Activated T-helper 1 cell treated with Interleukin-2 at 50 U/mL for 16 hours (primary cell): ENCODE measurements at regions not wholly inside any gene's neighbourhood (a gene's known extent, or its start where the extent isn't known, plus 50 kb on each side); places are given as distances from the start of the nearest gene placed in this dataset.
"Not testable (repeated sequence)": the region's sequence is repeated elsewhere in the genome, so short reads cannot be mapped to it uniquely, and the experiment has no call there.

Source experiments
- DNase-seq: peaks from one replicate; pipeline ENCODE4 v3.0.0-alpha.2; 2020; ENCODE audit warnings: low read depth

DNA sequence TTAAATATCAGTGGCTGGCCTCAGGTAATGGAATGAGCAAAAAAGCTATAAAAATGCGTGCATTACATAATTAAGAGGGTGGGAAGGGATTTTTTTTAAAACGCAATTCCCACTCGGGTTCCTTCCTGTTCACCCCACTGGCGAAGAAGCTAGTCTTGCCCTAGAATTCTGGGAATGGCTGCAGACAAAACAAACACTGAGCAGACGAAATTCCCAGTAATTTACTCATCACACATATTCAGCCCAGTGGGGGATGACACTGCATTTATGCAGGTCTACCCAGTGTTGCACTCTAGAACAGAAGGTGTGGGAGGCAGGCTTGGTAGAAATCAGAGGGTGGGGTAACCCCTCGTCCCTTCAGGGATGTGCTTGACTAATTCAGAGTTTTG is 2695.0 kb upstream of the DEFB115 start:
- DNase-seq, result no peak

GRCh38 chr20:28562899-28563521 is 2694.5 kb upstream of the DEFB115 start:
- DNase-seq, result not testable (repeated sequence)

GRCh38 chr20:28564024-28564423 is 2693.4 kb upstream of the DEFB115 start:
- DNase-seq, result not testable (repeated sequence)

- DNase-seq, result not testable (repeated sequence)
These were observed 2692.6 kb upstream of the DEFB115 start for GRCh38 chr20:28564688-28565463.

DNA sequence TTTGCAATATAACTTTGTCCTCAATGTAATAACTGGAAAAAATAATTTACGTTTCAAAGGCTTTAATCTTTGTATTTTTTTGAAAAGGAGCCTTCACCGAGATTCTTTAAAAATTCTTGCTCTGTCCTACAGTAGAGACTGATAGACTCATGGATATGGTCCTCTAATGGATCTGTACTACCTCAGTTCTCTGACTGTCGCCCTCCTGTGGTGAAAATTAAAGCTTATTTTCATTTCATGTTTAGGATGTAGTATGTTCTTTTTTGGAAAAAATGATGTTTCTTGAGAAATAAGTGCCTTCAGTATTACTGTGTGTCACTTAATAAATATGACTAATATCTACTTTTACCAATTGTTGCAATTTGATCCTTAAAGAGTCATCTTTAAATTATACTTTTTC is 2681.5 kb upstream of the DEFB115 start:
- DNase-seq, result not testable (repeated sequence)

DNA sequence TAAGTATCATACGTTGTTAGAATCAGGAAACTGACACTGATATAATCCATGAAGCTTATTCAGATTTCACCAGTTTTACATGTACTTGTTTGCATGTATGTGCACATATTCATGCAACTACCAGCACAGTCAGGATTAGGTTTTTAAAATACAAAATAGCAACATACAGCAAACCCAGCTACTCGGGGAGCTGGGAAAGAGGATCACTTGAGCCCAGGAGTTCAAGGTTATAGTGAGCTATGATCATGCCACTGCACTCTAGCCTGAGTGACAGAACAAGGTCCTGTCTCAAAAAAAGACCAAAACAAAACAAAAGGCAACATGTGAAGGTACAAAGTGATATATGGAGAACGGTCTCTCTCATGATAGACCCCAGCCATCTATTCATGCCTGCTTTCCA is 2665.8 kb upstream of the DEFB115 start:
- not testable (repeated sequence) for DNase-seq

GRCh38 chr20:28593383-28593782 is 2664.1 kb upstream of the DEFB115 start:
- not testable (repeated sequence) for DNase-seq

GRCh38 chr20:28594476-28594875 is 2663.0 kb upstream of the DEFB115 start:
- DNase-seq, result not testable (repeated sequence)

DNA sequence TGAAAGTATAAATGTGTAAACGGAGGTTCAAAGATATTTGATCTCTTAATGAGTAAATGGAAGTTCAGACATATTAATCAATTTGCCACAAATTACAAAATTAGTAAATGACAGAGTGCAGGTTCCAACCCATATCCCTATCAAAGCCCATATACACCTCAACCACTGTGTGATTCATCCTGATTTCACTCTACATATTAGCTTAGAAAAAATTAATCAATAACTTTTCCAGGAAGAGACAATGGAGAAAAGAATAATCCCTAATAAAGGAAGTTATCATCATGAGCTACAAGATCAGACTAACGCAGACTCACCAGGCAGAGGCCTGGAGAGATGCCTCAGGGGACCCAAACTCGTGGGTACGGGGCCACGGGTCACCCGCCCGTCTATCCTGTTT is 2655.5 kb upstream of the DEFB115 start:
- not testable (repeated sequence) for DNase-seq

GRCh38 chr20:28602403-28603217 is 2654.9 kb upstream of the DEFB115 start:
- peak; percentile 72 for DNase-seq

GRCh38 chr20:28603218-28603577 is 2654.3 kb upstream of the DEFB115 start:
- DNase-seq, result not testable (repeated sequence)

DNA sequence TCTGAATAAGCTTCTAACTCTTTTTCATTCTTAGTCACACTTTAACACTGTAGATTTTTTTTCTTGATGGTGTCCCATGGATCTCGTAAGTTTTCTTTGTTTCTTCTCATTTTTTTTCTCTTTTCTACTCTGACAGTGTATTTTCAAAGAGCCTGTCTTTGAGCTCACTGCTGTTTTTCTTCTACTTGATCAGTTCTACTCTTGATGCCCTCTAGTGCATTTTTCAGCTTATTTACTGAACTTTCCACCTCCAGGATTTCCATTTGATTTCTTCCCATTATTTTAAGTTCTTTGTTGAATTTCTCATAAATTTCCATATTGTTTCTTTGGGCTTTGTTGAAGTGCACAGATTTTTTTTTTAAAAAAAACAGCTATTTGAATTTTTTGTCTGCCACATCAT is 2641.1 kb upstream of the DEFB115 start:
- no peak for DNase-seq

GRCh38 chr20:28619956-28620651 is 2637.4 kb upstream of the DEFB115 start:
- not testable (repeated sequence) for DNase-seq

- not testable (repeated sequence) for DNase-seq
These were observed 2632.4 kb upstream of the DEFB115 start for GRCh38 chr20:28625112-28625511.

- not testable (repeated sequence) for DNase-seq
These were observed 2616.6 kb upstream of the DEFB115 start for GRCh38 chr20:28640831-28641230.
